AG09309 (cell line): ENCODE measurements at regions not wholly inside any gene's neighbourhood (a gene's known extent, or its start where the extent isn't known, plus 50 kb on each side); places are given as distances from the start of the nearest gene placed in this dataset.

Source experiments
- DNase-seq: peaks from one replicate; pipeline ENCODE4 v3.0.0-alpha.2; 2010; ENCODE audit warnings: low read depth
- H3K4me3 ChIP-seq: 2 replicates; pipeline ENCODE4 v1.5.1; 2011; ENCODE audit warnings: mild to moderate bottlenecking, low read depth, low read length, moderate library complexity; ENCODE audit not compliant: control insufficient read depth
- CTCF ChIP-seq: IDR thresholded peaks from 2 replicates; pipeline ENCODE4 v1.5.1; 2011; ENCODE audit warnings: mild to moderate bottlenecking, low read depth, low read length, inconsistent platforms; ENCODE audit not compliant: insufficient read depth, control insufficient read depth; ENCODE audit errors: missing control alignments

GRCh38 chr1:221227872-221228337 lies 348.7 kb downstream of the HLX start:
- TF ChIP-seq CTCF = no peak
- no peak overlapping the region for H3K4me3 ChIP-seq
- no peak for DNase-seq

- no peak overlapping the region for H3K4me3 ChIP-seq
- no peak for DNase-seq
- no peak for TF ChIP-seq CTCF
Measured at GRCh38 chr1:221228594-221228993, 349.4 kb downstream of the HLX start.

- DNase-seq = no peak
- TF ChIP-seq CTCF = no peak
- H3K4me3 ChIP-seq = no peak overlapping the region
Measured at GRCh38 chr1:221230605-221231004, 351.4 kb downstream of the HLX start.

- no peak for DNase-seq
- no peak for TF ChIP-seq CTCF
- H3K4me3 ChIP-seq = no peak overlapping the region
Measured at GRCh38 chr1:221234791-221235190, 355.5 kb downstream of the HLX start.

- TF ChIP-seq CTCF = no peak
- H3K4me3 ChIP-seq = no peak overlapping the region
- no peak for DNase-seq
Measured at GRCh38 chr1:221237587-221237986, 358.3 kb downstream of the HLX start.

- TF ChIP-seq CTCF = no peak
- DNase-seq = no peak
Measured at GRCh38 chr1:221239181-221239580, 359.9 kb downstream of the HLX start.

GRCh38 chr1:221239792-221240191 lies 360.5 kb downstream of the HLX start:
- no peak for TF ChIP-seq CTCF
- no peak overlapping the region for H3K4me3 ChIP-seq
- no peak for DNase-seq

More at GRCh38 chr1:221239181-221239580, 359.9 kb downstream of the HLX start:
- no peak overlapping the region for H3K4me3 ChIP-seq
